Psoas muscle (tissue), 7 donors: ENCODE measurements at regions not wholly inside any gene's neighbourhood (a gene's known extent, or its start where the extent isn't known, plus 50 kb on each side); places are given as distances from the start of the nearest gene placed in this dataset.

Experiments used
- ATAC-seq, 4 donors: fragments of 200-7000 bp; cut with Tn5 transposase; one replicate each; pipeline ENCODE4 v1.9.1; 2020; ENCODE audit warnings: moderate library complexity in 3 of 4, mild to moderate bottlenecking in 2 of 4
- DNase-seq, 2 donors: peaks; one replicate each; pipeline ENCODE4 v3.0.0-alpha.2; 2020
- H3K27ac ChIP-seq: fragments of 200-600 bp; one replicate; pipeline ENCODE4 v1.8.0; 2022
- H3K27me3 ChIP-seq, 3 donors: fragments of 200-600 bp in 1 of 3; one replicate each; pipeline versions ENCODE4 v1.6.1 to v1.8.0; 2013 to 2022; ENCODE audit warnings: low read length in 2 of 3, mild to moderate bottlenecking in 2 of 3, moderate library complexity in 1 of 3; ENCODE audit not compliant: insufficient read depth in 3 of 3
- H3K36me3 ChIP-seq, 2 donors: fragments of 200-600 bp in 1 of 2; one replicate each; pipeline versions ENCODE4 v1.6.1 to v1.8.0; 2013 to 2022; ENCODE audit warnings: low read depth in 1 of 2, mild to moderate bottlenecking in 1 of 2, moderate library complexity in 1 of 2; ENCODE audit not compliant: insufficient read depth in 1 of 2
- H3K4me1 ChIP-seq: fragments of 200-600 bp; one replicate; pipeline ENCODE4 v1.8.0; 2022
- H3K4me3 ChIP-seq: fragments of 200-600 bp; one replicate; pipeline ENCODE4 v1.8.0; 2022; ENCODE audit warnings: mild to moderate bottlenecking
- H3K9me3 ChIP-seq: fragments of 200-600 bp; one replicate; pipeline ENCODE4 v1.8.0; 2022
- WGBS, 3 donors: extraction: QIAGEN DNeasy Blood & Tissue Kit; methylation state at CpG; one replicate each; pipeline versions ENCODE4 v1.1.6 to v1.1.7; 2013; 5-methylcytosine and 5-hydroxymethylcytosine counted together
- intact Hi-C, 2 donors: fragments of 100-400 bp; cut with DNase I; formaldehyde crosslinking; loops; one replicate each; pipeline versions ENCODE4 v1.11.0 to v1.14.2; 2022
- TF ChIP-seq, protein P1 (sequence below): fragments of 200-600 bp; IDR thresholded peaks from one replicate; pipeline ENCODE4 v1.8.0; 2022; ENCODE audit warnings: antibody characterized with exemption
- donor health status: healthy with polysubstance abuse.
- donor health status: DM: no; HTN: no; CAD: no; lungs with moderate emphysema.
- donor health status: Bipolar disorder and iron deficiency.
- donor health status: healthy.
- donor health status: DM: yes; HTN: yes; CAD: no.
- donor health status: DM: no; HTN: no; CAD: no.
- donor health status: DM: yes; HTN: yes; CAD: no.

DNA sequence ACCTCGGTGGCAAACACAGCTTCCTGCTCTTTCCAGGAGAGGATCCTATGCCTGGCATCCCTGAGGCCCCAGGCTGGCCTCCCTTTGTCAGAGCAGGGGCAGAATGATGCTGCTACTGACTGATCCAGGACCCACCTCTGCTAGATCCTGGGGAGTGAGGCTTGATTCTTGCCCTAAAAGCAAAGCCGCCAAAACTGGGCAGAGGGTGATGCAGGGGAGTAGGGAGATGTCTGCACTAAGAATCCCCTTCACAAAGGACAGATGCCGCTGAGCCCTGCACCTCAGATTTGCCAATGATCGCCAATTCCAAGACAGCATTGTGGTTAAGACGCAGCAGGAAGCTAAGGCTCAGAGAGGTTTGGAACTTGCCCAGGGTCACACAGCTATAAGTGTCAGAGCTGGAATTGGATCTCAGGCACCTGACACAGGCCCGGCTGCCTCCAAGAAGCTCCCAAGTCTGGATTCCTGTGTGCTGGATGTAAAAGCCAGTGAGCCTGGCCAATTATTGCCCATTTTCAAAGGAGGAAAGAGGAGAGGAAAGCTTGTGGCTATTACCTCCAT, 60.7 kb upstream of the TNRC6C start:
- intact Hi-C loops, result no loop called here
- ATAC-seq, result no peak
- DNase-seq, result peak in 1 of 2 donors; percentile 38
- TF ChIP-seq, protein P1, sequence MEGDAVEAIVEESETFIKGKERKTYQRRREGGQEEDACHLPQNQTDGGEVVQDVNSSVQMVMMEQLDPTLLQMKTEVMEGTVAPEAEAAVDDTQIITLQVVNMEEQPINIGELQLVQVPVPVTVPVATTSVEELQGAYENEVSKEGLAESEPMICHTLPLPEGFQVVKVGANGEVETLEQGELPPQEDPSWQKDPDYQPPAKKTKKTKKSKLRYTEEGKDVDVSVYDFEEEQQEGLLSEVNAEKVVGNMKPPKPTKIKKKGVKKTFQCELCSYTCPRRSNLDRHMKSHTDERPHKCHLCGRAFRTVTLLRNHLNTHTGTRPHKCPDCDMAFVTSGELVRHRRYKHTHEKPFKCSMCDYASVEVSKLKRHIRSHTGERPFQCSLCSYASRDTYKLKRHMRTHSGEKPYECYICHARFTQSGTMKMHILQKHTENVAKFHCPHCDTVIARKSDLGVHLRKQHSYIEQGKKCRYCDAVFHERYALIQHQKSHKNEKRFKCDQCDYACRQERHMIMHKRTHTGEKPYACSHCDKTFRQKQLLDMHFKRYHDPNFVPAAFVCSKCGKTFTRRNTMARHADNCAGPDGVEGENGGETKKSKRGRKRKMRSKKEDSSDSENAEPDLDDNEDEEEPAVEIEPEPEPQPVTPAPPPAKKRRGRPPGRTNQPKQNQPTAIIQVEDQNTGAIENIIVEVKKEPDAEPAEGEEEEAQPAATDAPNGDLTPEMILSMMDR, result no peak
- H3K9me3 ChIP-seq, result no peaks in the 10 kb centered on the region
- WGBS, 3 donors, result 91 to 94% (median 92%) methylated on average over 6 of the region's 6 CpGs
- H3K36me3 ChIP-seq, result no peaks in the 10 kb centered on the region
- H3K4me3 ChIP-seq, result no peak overlapping the region
- H3K27ac ChIP-seq, result no peak overlapping the region
- no peaks in the 10 kb centered on the region for H3K4me1 ChIP-seq
- H3K27me3 ChIP-seq, result peaks cover 0 to 6% (median 0%) of the 10 kb centered on the region in 3 donors

DNA sequence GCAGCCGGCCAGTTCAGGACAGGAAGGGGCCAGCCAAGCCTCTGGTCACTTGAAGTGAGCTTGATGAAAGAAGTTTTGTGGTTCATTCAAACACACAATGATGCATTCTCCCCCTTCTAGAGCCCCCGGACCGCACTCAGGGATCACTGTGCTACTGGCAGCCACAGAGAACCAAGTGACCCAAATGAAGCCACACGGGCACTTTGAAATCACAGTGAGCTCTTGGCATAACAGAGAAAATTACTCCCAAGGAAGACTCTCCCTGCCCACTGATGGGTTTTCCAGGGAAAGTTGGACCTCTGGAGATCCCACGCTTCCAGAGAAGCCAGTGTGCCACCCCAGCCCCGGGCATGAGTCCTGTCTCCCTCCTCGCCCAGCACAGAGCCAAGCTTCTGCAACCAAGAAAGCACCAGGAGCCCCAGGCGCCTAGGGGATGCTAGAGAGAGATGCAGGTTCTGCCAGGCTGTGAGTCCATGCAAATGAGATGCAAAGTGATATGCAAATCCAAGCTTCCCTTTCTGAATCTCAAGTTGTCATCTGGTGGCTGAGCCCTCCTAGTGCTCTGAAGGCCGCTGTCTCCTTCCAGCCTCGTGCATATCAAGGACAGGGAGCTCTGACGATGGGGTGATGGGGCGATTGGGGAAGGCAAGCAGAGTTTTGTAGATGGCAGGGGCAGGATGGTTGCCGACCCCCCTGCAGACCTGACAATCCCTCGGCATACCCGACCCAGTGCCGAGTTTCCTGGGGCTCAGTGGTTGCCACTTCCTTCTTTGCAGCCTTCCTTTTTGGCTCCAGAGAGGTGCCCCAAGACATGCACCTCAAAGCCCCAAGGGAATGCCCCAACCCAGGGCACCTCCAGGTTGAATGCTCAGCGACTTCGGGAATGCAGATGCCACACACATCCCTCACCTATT, 59.7 kb upstream of the TNRC6C start:
- ATAC-seq (no peak), DNase-seq (peak in 1 of 2 donors; percentile 37)
- H3K36me3 ChIP-seq, result no peaks in the 10 kb centered on the region
- no peak overlapping the region for H3K27ac ChIP-seq
- TF ChIP-seq, protein P1, result no peak
- no peak overlapping the region for H3K4me3 ChIP-seq
- intact Hi-C loops, result no loop called here
- no peaks in the 10 kb centered on the region for H3K4me1 ChIP-seq
- peaks cover 0 to 6% (median 0%) of the 10 kb centered on the region in 3 donors for H3K27me3 ChIP-seq
- 75 to 81% (median 80%) methylated on average over 18 of the region's 18 CpGs for WGBS, 3 donors
- no peaks in the 10 kb centered on the region for H3K9me3 ChIP-seq

DNA sequence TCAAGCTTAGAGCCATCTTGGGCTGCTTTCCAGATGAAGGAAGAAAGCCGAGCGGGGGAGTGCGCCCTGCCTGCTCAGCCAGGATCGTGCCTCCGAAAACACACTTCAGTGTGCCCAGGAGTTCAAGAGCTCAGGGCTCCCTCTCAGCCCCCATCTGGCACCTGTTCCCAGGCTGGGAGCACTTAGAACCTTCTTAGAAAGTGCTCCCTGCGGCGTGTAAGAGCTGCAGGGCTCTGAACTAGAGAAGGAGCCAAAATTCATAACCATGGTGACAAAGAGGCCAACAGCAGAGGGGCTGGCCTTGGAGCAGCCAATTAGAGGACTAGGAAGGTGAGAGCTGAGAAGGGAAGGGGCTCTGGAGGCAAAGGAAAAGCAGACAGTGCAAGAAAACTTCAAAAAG, 59.0 kb upstream of the TNRC6C start:
- Histone ChIP-seq H3K4me1 (no peaks in the 10 kb centered on the region), H3K27me3 (peaks cover 0 to 6% (median 0%) of the 10 kb centered on the region in 3 donors), H3K4me3 (no peak overlapping the region), H3K36me3 (no peaks in the 10 kb centered on the region), H3K27ac (no peak overlapping the region), H3K9me3 (no peaks in the 10 kb centered on the region)
- ATAC-seq, result no peak
- intact Hi-C loops, result no loop called here
- TF ChIP-seq, protein P1, result no peak
- peak in 1 of 2 donors; percentile 7 for DNase-seq
- 54 to 68% (median 59%) methylated on average over 7 of the region's 7 CpGs for WGBS, 3 donors

DNA sequence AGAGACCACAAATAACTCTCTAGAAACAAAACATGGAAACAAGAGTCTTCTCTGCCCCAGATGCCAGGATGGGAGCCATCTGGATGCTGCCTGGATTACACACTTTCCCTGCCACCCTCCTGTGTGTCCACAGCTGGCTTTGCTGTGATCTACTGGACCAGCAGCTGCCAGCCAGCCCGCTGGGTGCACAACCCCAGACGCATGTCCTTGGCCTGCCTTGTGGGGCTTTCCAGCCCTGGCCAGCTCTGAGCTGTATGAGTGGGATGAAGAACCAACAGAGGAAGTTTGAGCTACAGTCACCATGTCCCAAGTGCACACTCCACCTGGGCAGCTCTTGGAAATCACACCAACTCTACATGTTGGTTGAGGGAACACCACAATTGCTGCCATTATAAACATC, 57.0 kb upstream of the TNRC6C start:
- intact Hi-C loops, result no loop called here

More for the DNA sequence above, 57.0 kb upstream of the TNRC6C start:
- DNase-seq (peak in 1 of 2 donors; percentile 21), ATAC-seq (no peak)
- no peaks in the 10 kb centered on the region for H3K4me1 ChIP-seq
- no peak overlapping the region for H3K27ac ChIP-seq
- 52 to 90% (median 62%) methylated on average over 2 of the region's 2 CpGs for WGBS, 3 donors
- no peaks in the 10 kb centered on the region for H3K9me3 ChIP-seq
- H3K36me3 ChIP-seq, result no peaks in the 10 kb centered on the region
- TF ChIP-seq, protein P1, result no peak
- H3K27me3 ChIP-seq, result peaks cover 0 to 6% (median 0%) of the 10 kb centered on the region in 3 donors
- no peak overlapping the region for H3K4me3 ChIP-seq
